ENCODE measurements at regions not wholly inside any gene's neighbourhood (a gene's known extent, or its start where the extent isn't known, plus 50 kb on each side); places are given as distances from the start of the nearest gene placed in this dataset.
"Not testable (repeated sequence)": the region's sequence is repeated elsewhere in the genome, so short reads cannot be mapped to it uniquely, and the experiment has no call there.

DNA sequence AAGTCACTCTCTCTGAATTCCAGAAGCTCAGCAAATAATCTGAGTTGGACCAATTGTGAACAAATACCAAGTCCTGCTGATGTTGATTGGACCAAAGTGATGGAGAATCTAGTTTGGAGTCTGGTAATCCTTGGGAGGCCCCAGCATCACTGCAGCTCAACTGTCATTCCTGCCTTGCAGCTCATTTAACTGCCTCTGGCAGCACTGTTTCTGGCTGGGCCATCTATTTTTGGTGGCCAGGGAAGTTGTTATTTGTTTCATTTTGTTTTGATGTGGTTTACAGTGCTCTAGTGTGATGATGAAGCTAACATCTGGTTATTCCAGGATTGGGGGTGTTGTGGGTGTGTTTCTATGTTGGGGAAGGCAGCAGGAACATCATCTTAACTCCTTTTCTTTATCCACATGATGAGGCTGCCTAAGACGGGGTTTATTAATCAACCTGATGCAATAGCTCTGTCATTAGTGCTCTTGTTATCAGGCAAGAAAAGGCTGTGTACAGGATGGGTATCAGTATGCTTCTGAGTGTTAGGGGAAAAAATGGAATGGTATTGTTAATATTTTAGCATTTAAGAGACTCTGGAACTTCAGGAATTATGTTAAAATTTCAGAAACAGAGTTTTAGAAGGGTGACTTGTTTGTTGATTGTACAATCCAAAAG, 91.7 kb upstream of the SEC22B start:
- not testable (repeated sequence) for H3K27me3 Mint-ChIP-seq; DNase-seq; H3K27ac Mint-ChIP-seq; ATAC-seq (replicated peaks); H3K9me3 Mint-ChIP-seq; H3K4me1 Mint-ChIP-seq (ENCODE audit: low read depth in 2 of 2); H3K4me3 Mint-ChIP-seq; H3K36me3 Mint-ChIP-seq (ENCODE audit: insufficient read depth)

DNA sequence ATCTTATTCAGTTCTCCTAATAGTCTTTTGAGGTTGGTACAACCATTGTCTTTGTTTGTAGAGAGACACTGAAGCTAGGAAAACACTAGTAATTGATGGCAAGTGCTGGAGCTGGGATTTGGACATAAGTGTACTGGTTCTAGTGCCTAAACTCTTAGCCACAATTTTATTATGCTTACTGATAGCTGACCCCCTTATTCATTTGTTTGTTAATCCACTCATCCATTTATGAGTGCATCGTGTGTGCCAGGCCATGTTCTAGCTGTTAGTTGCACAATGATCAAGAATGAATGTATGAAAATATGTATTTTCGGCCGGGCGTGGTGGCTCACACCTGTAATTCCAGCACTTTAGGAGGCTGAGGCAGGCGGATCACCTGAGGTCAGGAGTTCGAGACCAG, 88.2 kb upstream of the SEC22B start:
- not testable (repeated sequence) for ATAC-seq (replicated peaks); DNase-seq; H3K4me1 Mint-ChIP-seq (ENCODE audit: low read depth in 2 of 2); H3K36me3 Mint-ChIP-seq (ENCODE audit: insufficient read depth); H3K4me3 Mint-ChIP-seq; H3K27me3 Mint-ChIP-seq; H3K9me3 Mint-ChIP-seq; H3K27ac Mint-ChIP-seq

DNA sequence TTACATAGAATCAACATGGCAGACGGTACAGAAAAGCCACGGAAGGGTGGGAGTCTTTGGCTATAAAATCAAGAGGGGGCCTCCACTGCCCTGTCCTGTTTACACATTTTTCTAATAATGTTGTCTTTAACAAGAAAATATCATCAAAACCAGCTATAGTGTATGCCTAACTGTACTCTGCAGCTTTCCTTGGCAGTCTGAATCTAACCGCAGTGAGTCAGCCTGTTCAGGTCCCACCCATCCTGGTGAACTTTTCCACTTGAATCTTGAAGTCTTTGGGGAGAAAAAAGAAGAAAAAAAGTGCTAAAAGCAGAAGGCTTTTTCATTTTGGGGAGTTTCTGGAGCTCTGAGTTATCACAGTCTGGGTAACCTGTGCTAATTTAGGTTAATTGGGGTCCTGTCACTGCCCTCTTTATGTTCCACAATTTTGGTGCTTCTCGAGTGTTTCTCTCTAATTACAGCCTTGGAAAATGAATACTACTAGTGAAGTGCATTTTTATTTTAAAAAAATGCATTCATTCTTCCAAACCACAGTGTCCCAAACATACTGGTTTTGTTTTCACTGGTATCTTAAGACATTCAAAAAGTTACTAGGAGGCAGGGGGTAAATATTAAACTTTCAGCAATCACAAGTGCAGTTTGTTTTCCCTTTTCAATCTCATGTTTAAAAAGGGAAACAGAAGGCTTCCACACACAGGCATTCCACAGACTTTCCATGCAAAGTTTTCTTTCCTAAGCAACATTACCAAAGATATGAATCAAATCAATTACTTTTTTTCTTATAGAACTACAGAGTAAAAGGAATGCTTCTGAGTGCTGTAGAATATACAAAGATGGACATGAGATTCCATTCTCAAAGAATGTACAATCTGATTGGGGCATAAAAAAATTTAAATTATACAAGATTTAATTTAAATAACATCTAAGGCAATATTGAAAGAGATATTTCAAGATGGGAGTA, 86.8 kb upstream of the SEC22B start:
- not testable (repeated sequence) for H3K27ac Mint-ChIP-seq; H3K27me3 Mint-ChIP-seq; H3K36me3 Mint-ChIP-seq (ENCODE audit: insufficient read depth); ATAC-seq (replicated peaks); DNase-seq; H3K9me3 Mint-ChIP-seq; H3K4me3 Mint-ChIP-seq; H3K4me1 Mint-ChIP-seq (ENCODE audit: low read depth in 2 of 2)

DNA sequence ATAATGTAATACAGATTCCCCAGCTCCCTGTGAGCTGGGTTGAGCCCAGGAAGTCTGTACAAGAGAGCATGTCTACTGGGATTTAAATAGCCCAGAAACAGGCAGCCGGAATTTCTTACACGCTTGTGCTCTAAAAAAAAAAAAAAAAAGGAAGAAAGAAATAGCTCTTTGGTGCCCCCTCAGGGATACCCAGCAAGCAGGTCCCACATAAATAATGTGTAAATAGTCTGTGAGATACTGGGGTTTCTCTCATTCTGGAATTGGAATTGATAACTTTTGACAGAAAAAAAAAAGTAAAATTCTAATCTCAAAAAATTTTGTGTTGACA, 81.4 kb upstream of the SEC22B start:
- H3K36me3 Mint-ChIP-seq (ENCODE audit: insufficient read depth); H3K27ac Mint-ChIP-seq; H3K4me1 Mint-ChIP-seq (ENCODE audit: low read depth in 2 of 2); H3K27me3 Mint-ChIP-seq; H3K9me3 Mint-ChIP-seq; DNase-seq; H3K4me3 Mint-ChIP-seq: not testable (repeated sequence)
- peak; percentile 19 for ATAC-seq (replicated peaks)

DNA sequence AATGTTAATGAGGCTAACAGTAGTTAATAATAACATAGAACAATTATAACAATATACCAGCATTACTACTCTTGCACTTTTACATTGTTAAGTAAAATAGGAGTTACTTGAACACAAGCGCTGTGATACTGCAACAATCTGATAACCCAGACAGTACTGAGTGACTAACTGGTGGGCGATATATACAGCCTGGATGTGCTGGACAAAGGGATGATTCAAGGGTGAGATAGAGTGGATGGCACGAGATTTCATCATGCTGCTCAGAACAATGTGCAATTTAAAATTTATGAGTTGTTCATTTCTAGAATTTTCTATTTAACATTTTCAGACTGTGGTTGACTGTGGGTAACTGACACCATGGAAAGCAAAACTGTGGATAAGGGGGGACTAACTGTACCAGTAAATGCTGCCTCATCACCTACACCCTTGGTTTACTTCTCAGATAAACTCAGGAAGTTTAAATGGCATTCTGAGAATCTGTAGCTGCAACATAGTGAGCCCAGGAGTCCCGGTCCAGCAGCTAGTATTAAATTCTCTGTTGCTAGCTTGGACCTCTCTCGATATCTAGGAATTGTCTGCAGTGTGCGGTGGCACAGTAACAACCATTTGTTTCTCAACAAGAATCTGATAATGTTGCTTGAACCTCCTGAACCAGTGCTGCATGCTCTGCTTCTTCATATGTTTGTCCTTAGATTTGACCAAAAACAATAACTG, 80.9 kb upstream of the SEC22B start:
- H3K9me3 Mint-ChIP-seq; ATAC-seq (replicated peaks); DNase-seq; H3K4me3 Mint-ChIP-seq; H3K4me1 Mint-ChIP-seq (ENCODE audit: low read depth in 2 of 2); H3K36me3 Mint-ChIP-seq (ENCODE audit: insufficient read depth); H3K27me3 Mint-ChIP-seq; H3K27ac Mint-ChIP-seq: not testable (repeated sequence)

DNA sequence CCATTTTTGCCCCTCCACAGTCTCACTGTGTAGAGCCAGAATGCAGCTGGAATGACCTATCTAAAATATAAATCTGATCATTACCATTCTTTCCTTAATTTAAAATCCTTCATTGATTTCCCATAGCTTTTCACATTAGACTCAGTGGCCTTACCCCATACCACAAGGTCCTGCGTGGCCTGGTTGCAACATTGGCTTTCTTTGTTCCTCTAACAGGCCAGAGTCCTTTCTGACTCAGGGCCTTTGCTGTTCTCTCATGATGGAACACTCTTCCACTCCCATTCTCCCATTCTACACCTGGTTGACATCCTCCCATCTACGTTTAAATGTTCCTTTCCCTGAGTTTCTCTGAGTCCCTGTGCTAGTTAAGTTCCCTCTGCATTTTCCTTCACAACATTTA, 74.4 kb upstream of the SEC22B start:
- ATAC-seq (replicated peaks); H3K27ac Mint-ChIP-seq; H3K36me3 Mint-ChIP-seq (ENCODE audit: insufficient read depth); H3K4me1 Mint-ChIP-seq (ENCODE audit: low read depth in 2 of 2); H3K4me3 Mint-ChIP-seq; H3K27me3 Mint-ChIP-seq; DNase-seq; H3K9me3 Mint-ChIP-seq: not testable (repeated sequence)

DNA sequence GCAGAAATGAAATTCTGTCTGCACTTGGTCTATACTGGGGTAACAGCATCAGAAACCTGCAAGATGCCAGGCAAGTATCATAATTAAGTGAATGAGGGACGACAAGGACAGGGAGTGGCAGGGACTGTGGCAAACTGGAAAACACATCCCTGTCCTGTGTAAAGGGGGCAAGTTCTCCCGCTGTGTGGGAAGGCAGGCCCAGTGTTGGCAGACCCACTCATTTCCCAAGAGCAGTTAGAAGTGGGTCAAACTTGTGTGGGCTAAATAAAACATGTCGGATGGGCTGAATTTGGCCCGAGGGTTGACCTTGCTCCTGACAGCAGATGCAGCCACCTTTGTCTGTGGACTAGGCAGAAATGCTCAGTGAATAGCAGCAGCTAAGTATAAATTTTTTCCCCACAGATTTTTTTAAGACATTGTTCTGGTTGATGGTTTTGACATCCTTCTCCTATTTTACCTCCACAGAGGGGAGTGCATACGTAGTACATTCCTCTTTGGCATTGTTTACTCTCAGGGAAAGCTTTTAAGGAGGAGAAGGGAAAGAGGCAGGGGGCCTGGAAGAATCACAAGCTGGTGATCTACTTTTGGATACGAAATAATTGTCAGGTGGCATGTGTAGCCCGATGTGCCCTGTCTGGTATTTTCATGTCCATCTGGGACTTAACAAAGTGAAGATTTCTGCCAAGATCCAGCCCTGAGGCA, 72.6 kb upstream of the SEC22B start:
- not testable (repeated sequence) for H3K27ac Mint-ChIP-seq; H3K9me3 Mint-ChIP-seq; H3K27me3 Mint-ChIP-seq; H3K36me3 Mint-ChIP-seq (ENCODE audit: insufficient read depth); ATAC-seq (replicated peaks); H3K4me1 Mint-ChIP-seq (ENCODE audit: low read depth in 2 of 2); DNase-seq; H3K4me3 Mint-ChIP-seq

DNA sequence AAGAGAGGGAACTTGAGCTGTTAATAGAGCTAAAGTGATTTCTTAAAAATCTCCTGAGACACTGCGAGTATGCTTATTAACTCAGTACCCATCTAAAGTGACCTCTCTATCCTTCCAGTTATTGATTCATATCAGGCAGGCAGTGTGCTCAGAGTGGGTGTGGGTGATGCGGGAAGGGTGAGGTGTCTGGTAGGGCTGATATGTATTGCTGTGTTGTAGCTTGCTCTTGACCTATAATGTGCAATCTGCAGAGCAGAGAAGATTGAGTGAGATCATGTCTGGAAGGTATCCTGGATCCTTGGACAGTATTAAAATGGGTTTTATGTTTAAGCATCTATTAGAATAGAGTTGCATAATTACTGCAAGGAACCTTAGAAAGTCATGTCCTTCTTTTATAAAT, 71.9 kb upstream of the SEC22B start:
- H3K9me3 Mint-ChIP-seq; ATAC-seq (replicated peaks); H3K27me3 Mint-ChIP-seq; H3K27ac Mint-ChIP-seq; H3K4me1 Mint-ChIP-seq (ENCODE audit: low read depth in 2 of 2); H3K36me3 Mint-ChIP-seq (ENCODE audit: insufficient read depth); H3K4me3 Mint-ChIP-seq; DNase-seq: not testable (repeated sequence)

DNA sequence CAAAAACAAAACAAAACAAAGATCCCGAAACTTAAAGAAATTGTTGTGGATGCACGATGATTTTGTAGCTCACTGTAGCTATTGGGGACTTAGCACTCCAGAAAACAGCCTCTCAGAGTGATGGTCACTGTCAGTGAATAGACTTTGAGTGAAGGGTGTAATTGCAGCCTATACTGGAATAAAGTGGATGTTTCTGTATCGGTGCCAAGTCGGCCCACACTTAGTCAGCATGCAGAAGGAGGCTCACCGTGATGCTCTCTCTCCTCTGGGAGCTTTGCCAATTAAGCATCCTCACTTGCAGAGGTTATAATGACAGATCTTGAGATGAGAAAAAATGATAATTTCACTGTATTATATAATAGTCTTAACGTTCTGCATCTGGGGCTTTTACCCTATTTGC, 67.5 kb upstream of the SEC22B start:
- ATAC-seq (replicated peaks); H3K9me3 Mint-ChIP-seq; H3K4me1 Mint-ChIP-seq (ENCODE audit: low read depth in 2 of 2); H3K4me3 Mint-ChIP-seq; H3K36me3 Mint-ChIP-seq (ENCODE audit: insufficient read depth); H3K27me3 Mint-ChIP-seq; DNase-seq; H3K27ac Mint-ChIP-seq: not testable (repeated sequence)

DNA sequence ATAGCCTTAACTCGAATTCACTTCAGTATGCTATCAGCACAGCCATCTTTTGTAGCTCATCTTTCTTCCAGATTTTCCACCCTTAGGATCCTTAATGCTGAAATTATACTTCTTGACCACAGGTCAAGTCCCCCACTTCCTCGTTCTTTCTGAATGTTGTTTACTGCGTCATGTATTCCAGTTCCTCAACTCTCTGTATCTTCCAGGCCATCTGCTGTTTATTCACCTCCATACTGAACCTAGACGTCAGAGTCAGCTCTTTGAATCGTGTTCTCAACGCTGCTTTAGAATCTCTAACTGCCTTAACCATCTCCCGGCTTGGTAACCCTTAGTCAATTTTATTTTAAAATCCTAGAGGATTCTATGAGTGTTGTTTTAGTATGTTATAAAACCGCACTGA, 66.3 kb upstream of the SEC22B start:
- not testable (repeated sequence) for DNase-seq; H3K9me3 Mint-ChIP-seq; H3K27me3 Mint-ChIP-seq; ATAC-seq (replicated peaks); H3K4me1 Mint-ChIP-seq (ENCODE audit: low read depth in 2 of 2); H3K36me3 Mint-ChIP-seq (ENCODE audit: insufficient read depth); H3K27ac Mint-ChIP-seq; H3K4me3 Mint-ChIP-seq

DNA sequence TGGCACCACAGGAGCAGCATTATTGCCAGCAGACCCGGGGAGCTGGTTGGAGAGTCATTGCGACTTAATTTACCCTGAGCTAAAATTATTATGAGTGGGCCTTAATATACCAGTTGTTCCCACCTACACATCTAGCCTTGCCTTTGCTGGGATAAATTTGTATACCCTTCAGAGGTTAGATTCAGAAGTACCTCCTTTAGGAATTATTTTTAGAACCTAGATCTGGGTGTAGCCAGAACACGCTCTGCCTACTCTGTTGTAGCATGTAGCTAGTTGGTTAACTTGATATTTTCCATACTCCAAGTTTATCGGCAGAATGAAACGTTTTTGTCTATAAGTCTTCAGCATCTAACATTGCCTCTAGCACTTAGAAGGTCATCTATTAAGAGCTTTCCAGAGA, 65.5 kb upstream of the SEC22B start:
- DNase-seq; H3K27me3 Mint-ChIP-seq; H3K9me3 Mint-ChIP-seq; H3K4me1 Mint-ChIP-seq (ENCODE audit: low read depth in 2 of 2); H3K4me3 Mint-ChIP-seq; H3K27ac Mint-ChIP-seq; H3K36me3 Mint-ChIP-seq (ENCODE audit: insufficient read depth); ATAC-seq (replicated peaks): not testable (repeated sequence)

DNA sequence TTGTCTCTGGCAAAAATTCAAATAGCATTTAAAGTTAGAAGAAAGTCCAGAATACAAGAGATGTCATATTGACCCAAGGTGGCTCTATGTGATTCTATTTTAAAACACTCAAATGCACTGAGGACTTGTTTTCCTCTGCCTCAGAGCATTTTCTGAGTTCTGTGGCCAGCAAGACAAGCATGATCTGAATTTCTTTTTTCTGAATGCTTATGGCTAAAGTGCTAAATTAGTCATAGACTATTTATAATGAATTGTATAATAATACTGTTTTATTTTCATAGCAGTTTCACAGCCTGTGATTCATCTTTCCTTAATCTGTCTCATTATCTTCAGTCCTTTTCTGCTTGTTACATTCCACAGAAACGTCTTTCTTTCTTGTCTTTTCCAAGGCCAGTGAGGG, 63.9 kb upstream of the SEC22B start:
- not testable (repeated sequence) for H3K27me3 Mint-ChIP-seq; H3K27ac Mint-ChIP-seq; DNase-seq; ATAC-seq (replicated peaks); H3K4me1 Mint-ChIP-seq (ENCODE audit: low read depth in 2 of 2); H3K9me3 Mint-ChIP-seq; H3K36me3 Mint-ChIP-seq (ENCODE audit: insufficient read depth); H3K4me3 Mint-ChIP-seq

DNA sequence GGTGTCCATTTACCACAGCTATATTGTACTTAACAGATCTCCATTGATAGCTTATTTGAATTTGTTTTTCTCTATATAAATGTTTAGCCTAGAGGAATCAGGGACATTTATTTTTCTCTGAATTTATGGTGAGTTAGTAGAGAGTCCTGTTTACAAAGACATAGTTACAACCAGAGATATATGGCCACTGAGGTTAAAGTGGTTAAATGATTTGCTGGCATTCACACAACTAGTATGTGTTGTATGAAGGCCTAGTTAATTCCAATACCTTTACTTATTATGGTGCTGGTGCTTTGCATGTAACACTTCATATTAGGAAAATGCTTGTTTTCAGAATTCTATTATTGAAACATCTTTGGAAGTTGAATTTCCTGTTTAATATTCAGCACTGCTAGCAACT, 63.0 kb upstream of the SEC22B start:
- not testable (repeated sequence) for H3K4me1 Mint-ChIP-seq (ENCODE audit: low read depth in 2 of 2); H3K27me3 Mint-ChIP-seq; H3K36me3 Mint-ChIP-seq (ENCODE audit: insufficient read depth); H3K27ac Mint-ChIP-seq; ATAC-seq (replicated peaks); DNase-seq; H3K4me3 Mint-ChIP-seq; H3K9me3 Mint-ChIP-seq
